NCI-H1436 treated with DMSO at 0.1 percent for 48 hours (cell line): ENCODE measurements at regions not wholly inside any gene's neighbourhood (a gene's known extent, or its start where the extent isn't known, plus 50 kb on each side); places are given as distances from the start of the nearest gene placed in this dataset.

Experiments used
- DNase-seq: peaks from one replicate; lab custom pipeline; 2025; lab: John Stamatoyannopoulos, UW

DNA sequence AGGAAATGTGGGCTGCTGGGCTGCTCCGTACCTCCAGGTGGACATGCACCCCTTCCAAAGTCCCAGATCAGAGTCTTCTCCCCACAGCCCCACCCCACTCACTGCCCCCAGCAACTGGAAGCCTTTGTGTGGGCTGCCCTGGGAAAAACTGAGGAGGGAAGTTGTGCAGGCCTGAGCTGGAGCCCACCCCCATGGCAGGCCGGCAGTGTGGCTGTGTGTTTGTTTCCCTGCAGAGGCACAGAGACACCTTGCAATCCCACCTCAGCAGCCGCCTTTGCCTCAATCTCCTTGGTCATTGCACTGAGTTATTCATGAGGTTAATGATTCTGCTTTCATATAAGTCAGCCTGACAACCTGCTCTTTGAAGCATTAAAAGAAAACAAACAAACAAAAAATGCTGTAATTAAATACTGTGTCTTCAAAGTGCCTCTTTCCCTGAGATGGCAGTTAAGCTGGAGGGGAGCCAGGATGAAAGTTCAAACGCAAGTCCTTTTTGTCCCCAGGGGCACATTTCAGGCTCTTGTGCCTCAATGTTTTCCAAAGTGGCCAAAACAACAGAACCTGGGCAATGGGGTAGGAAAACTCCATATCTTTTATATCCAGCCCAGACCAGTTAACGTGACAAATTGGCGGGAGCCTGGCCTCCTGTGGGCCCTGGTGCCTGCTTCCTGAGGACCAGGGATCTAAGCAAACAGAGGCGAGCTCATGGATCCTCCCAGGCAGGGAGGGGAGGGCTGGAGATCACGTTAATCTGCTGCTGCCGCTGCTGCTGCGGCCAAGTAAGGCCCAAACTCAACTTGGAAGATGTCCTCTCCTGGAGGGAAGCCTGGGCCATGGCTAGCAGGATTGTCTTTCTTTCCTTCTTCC, 51.9 kb upstream of the TSPAN11 start:
- no peak for DNase-seq

DNA sequence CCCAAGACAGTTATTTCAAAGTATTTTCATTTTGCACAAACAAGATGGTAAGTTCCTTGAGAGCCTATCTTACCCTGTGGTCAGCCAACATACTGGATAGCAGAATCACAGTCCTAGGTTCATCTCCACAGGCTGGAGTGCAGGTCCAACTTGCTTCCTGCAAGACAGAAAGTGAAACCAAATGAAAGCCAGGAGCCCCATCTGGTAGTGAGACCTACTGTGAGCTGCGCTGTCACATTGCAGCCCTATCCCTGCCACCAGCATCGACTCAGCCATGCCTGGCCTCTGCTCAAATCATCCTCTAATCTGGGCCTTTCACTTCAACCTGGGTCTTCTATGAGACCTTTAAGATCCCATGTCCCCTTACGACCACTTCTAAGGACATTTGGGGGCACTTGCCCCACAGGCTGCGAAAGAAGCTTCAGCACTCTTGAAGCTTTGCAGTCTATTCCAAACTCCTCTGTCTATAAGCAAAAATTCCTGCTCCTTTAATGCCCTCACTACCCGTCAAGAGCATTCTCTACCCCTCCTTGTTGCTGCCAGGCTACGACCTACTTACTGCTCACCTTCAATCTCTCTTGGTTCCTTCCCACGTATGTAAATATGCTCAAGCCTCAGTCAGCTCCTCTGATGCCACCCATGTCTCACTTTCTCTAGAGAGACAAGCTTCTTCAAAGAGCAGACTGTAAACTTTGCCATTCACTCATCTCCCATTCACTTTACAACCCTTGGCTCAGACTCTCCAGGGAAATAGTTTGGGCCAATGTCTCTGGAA, 55.9 kb upstream of the TSPAN11 start:
- DNase-seq = no peak

DNA sequence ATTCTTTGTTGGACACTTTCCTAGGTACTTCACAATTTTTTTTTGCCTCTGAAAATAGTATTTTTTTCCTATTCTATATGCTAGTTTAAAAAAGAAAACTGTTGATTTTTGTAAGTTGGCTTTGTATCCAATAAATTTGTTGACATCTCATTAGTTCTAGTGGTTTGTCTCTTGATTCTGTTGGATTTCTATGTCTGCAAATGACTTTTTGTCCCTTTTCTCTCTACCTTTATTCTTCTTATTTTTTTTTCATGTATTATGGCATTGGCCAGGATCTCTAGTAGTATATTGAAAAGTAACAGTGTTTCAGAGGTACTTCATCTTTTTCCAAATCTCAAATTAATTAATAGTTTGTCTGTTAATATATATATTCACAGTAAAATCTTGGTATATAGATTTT, 59.1 kb upstream of the TSPAN11 start:
- no peak for DNase-seq

DNA sequence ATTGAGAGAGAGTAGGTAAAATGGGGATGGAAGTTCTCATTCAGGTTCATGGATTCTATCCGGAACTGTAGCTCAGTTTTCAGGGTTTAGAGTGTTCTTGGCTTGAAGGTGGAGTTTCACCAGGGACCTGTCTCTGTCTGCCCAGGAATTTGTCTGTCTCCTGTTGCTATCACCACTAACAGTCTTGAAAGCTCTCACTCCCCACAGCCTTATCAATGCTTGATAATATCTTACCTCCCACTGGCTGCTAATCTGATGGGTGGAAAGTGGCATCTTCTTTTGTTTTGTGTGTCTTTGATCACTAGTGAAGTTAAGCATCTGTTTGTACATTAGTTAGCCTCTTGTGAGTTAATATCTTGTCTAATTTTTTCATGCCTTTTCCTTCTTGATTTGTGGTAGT, 60.3 kb upstream of the TSPAN11 start:
- DNase-seq = no peak

DNA sequence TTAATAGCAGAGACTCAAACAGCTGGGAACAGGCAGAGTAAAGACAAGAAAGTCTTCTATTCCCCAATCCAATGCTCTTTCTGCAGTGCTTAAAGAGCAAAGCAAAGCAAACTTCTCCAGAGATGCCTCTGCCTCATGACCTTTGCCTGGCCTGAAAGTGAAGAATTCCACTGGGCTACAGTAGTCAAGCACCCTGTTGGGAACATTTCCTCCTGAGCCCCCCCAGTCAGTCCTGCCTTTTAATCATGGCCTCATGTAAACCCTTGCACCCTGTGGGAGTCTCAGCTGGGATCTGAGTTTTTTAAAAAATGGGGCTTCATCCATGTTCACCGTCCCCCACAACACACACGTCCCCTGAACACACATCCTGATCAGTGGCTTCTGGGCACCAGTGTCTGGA, 62.7 kb upstream of the TSPAN11 start:
- DNase-seq = no peak

DNA sequence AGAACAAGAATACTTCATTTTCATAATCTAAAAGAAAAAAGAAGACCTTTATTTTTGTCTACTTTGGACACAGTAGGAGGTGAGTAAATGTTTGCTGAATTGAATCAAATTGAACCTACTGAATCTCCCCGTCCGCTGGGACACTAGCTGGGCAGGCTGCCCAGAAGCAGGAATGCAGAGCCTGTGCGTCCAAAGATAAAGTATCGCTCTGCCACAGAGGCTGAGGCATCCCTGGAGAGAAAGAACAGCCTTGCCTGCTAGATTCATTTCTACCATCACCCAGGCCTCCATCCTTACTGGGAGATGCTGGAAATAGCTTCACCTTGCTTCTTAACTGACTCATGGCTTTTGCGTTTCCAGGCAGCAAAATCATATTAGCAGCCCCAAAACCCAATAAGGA, 64.1 kb upstream of the TSPAN11 start:
- DNase-seq = no peak

DNA sequence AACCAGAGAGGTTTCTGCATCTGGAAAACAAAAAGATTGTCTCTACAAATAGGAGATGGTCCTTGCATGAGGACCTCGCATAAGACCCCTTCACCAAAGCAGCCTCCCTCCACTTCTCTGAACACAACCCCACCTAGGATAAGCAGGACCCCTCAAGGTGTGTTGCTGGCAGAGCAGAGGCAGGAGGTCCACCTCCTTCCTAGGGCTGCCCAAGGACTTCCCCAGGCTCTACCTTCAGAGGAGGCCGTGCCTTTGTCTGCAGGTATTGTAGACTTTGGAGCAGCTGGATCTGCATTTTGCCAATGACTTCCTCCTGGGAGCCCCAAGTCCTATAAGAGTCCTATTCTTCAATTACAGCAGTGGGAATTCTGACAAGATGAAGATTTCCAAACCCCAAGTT, 67.3 kb upstream of the TSPAN11 start:
- DNase-seq = no peak

DNA sequence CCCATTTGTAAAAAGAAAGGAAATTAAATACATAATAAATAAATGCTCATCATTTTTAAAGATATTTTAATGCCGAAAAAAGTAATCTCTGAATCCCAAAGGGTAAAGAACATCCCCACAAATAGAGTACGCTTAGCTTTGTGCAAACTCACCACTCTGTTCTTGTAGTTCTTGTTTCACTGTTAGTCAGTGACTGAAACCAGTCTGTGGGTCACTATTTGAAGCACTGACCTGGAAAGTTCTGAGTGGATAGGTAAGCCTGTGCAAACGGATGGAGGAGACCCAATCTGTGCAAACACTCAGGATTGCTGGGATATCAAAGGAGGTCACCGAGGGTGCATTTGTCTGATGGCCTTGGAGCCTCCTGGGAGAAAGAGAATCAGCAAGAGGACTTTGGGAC, 68.1 kb upstream of the TSPAN11 start:
- DNase-seq = no peak

DNA sequence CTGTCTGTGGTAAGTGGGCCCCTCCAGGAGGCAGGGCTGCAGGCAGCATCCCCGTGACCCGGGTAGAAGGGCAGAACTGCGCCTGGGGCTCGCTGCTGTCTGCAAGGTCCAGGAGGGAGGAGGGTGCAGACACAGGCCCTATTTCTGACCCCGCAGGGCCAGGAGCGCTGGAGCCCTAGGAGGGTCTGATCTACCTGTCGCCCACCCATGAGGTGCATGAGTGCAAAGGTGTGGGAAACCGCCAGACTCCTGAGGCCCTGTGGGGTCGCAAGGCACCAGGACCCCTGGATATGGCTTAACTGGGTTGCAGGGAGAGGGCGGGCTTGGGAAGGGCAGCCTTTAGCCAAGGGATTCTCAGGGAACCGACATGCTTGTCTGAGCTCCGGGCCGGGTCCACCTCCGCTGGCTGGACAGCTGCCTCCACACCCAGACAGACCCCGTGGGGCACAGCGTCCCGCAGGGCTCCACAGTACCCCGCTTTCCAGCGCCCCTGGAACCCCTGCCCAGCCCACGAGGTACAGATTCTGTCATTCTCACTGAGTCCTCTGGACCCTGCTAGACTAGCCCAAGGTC, 72.9 kb upstream of the TSPAN11 start:
- no peak for DNase-seq

DNA sequence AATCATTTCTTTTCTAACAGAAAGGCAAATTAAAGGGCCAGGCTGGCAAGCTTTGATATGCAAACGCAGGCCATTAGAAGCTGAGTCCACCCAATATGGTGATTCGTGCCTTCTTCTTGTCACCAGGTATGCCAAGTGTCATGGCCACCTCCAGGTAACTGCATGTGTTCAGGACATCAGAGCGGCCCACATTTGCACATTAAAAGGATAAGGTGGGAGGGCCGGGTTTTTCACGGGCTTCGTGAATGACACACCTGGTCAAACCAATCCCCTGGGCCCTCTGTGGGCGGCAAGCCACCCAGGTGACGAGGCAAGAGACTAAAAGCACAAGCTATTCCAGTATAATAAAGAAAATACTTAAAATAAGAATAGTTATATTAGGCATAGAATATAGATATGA, 75.9 kb upstream of the TSPAN11 start:
- no peak for DNase-seq

DNA sequence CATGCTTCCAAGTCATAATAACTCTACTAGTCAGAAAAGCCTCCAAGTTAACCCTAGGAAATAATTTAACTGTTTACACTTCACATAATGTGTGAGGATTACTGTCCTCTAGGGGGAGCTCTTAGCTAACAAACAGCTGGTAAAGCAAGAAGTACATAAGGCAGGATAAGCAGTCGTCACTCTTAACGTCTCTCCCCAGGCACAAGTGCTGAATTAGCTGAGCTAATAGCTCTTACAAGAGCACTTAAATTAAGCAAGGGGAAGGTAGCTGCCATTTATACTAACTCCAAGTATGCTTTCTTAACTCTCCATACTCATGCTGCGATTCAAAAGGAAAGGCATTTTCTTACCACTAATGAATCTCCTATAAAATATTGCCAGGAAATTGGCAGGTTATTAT, 79.3 kb upstream of the TSPAN11 start:
- peak; percentile 5 for DNase-seq

DNA sequence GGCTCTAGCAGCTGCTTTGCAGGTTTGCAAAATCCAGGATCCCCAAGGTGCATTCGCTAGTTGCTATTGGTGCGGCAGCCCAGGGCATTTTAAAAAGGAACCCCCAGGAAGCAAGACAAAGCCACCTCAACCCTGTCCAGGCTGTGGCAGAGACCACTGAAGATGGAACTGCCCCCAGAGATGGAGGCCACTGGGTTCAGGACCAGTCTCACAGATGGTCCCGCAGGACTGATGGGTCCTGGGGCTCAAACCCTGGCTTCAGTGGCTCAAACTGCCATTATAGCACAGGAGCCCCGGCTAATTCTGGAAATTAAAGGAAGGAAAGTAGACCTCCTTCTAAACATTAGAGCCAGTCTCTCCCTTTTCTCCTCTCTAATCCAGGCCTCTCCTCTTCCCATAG, 79.8 kb upstream of the TSPAN11 start:
- no peak for DNase-seq

DNA sequence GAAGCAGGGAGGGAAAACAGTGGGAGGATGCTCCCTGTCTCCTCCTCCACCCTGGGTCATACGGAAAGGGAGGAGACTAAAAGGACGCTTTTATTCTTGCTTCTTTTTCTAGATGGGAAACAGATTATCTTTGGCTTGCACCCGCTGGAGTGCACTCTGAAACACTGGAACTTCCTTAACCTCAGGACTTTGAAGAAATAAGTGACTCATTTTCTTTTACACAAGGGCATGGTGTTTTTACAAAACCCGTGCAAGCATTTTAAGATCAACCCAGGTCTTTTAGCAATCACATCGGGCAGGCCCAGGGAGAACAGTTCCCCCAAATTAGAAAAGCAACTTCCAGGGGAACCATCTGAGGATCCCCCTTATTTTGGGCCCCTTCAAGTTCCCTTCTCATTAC, 80.9 kb upstream of the TSPAN11 start:
- no peak for DNase-seq

DNA sequence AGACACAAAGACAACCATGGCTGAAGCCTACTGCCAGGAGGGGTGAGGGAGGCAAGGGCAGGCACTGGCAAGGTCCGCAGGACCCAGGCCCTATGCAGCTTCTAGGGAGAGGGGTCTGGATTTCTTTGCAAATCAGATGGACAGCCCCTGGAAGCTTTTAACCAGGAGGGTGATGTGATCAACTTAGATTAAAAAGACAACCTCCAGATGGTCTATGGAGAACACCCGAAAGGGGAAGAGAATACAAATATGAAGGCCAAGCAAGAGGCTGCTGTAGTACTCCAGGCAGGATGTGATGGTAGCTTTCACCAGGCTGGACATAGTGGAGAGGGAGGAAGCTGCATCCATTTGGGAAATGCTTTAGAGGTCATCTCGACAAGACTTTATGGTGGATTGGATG, 83.3 kb upstream of the TSPAN11 start:
- no peak for DNase-seq

DNA sequence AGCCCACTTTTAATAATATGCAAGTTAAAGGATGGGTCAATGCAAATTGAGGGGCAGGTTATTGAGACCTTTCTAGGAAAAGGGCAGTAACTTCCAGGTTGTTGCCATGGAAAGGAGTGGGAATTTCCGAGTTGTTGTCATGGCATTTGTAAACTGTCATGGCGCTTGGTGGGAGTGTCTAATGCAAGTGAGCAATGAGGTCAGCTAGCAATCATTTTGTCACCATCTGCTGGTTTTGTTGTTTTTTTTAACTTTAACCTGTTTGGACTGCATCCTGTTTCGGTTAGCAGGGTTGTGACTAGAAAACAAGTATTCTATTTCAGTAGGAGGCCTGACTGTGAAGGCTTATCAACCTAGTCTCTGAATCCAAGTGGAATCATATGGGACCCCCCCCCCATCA, 85.8 kb upstream of the TSPAN11 start:
- no peak for DNase-seq

DNA sequence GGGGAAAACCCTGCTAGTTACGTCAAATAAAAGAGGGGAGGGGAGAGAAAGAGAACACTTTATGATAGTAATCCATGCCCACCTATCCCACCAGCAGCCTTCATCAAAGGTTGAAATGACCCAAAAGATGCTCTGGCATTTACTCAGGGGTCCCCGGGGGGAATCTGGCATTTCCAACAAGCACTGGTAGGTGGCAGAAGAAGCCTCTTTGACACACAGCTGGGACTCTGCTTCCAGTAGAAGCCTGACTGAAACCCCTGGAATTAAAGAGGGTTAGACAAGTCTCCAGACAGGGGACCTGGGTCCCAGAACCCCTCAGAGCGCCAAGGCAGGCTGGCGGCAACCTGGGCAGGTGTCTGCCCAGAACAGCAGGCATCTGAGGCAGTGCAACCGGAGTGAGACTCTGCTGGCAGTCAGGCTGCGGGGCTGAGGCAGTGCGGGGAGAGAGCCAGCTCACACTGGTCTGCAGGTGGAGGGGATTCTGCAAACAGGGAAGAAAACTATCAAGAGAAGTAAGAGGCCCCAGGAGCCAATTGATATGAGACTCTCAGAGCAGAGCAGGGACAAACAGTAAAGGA, 85.0 kb upstream of the CAPRIN2 start:
- no peak for DNase-seq

DNA sequence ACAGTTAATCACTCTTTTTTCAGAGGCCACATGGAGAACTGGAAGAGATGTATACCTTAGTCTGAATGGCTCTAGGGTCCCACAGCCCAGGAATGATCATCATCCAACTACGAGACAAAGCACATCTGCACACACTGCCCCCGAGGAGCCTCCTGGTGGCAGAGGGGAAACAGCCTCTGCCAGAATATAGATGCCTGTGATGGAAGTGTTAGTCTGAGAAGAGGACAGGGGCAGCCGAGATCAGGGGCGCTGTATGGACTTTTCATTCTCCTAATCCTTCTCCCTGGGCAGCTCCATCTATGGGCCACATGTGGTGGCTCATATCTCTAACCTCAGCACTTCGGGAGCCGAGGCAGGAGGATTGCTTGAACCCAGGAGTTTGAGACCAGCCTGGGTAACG, 82.8 kb upstream of the CAPRIN2 start:
- no peak for DNase-seq

DNA sequence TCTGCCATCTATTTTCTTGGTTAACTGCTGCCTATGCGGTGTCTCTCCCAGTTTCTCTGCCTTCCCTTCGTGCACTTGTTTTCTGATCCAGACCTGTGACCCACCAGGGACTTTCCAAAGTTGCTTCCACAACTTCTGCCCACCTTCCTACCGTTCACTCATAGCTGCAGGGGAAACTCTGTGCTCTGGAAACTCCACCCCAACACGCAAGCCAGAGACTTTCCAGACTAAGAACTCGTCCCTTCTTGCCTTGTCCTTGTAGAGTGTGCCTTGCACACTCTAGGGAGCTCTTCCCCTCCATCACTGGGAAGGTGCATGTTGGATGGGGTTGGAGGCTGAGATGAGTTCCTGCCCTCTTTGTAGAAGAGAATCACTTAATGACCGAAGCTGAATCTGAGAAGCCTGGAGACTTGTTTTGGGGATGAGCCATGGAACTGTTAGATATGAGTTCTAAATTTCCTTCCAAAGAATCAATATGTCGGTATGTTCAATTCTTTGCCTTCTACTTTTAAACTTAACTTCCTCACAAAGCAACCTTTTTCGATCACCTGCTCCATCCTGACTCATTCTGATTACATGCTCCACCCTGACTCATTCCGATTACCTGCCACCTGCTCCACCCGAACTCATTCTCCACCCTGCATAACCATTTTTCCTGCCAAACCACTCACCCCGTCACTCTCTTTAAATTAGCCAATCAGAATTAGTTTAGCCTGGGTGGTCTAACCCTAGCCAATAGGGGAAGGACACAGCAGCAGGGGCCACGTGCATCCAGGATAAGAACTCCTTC, 82.1 kb upstream of the CAPRIN2 start:
- no peak for DNase-seq

DNA sequence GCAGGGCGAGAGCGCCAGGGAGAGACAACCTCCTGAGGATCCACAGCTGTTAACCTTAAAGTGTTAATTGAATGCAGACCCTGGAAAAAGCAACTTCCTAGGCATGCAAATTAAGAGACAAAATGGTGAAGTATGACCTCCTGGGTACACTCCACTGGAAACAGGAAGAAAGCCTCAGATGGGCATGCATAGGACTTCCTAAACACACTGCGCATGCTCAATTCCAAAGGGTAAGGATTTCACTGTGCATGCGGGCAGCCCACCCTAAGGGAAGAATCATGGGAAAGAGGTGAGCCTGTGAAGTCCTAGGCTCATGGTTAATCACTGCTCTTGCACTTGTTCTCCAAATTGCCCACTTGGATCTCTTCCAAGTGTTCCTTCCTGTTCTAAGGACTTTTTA, 80.5 kb upstream of the CAPRIN2 start:
- DNase-seq = no peak

DNA sequence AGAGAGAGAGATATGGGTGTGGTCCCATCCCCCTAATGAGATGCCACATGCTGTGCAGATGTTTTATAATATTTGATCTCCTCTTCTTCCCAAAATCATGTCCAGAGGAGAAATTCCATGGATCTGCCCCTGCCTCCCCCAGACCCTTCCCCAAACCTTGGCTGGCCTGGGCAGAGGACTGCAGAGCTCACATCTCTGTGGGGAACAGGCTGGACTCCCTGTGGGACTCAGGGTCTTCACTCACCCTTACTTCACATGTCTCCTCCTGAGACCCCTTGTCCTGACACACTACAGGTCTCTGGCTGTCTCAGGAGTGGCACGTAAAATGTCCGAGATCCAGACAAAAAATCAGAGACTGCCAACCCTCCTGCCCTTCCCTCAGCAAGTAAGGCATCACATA, 76.0 kb upstream of the CAPRIN2 start:
- no peak for DNase-seq

DNA sequence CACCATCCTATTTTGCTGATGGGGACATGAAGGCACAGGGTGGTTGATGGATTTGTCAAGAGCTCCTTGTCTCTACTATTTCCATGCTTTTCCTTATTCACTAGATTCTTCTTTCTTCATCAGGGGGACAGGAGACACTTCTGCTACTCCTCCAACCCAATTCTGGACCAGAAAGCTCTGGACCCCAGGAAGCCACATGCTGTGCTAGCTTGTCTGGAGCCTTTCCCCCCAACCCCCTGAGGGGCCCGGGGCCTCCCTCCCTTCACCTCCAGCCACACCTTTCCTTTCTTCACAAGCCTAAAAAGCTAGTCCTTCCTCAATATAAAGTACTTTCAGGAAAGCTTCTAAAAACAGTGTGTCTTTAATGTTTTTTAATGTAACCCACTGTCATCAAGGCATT, 75.1 kb upstream of the CAPRIN2 start:
- DNase-seq = no peak

DNA sequence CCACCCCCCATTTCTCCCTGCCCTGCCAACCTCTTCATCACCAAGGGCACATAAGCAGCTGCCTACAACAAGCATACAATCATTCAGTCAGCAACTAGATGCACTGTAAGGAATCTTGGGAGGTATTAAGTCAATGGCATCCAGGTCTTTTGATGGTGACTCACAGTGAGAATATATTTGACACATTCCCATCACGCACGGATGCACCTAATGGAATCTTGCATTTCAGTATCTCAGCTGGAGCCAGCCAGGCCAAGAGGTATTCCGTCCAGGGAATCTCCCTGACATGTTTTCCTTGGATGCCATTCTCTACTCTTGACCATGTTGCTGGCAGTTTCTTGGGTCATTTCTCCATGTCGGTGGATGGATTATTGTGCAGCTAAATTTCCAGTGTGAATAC, 73.9 kb upstream of the CAPRIN2 start:
- no peak for DNase-seq
